Suprapubic skin (tissue), 3 donors: ENCODE measurements at regions not wholly inside any gene's neighbourhood (a gene's known extent, or its start where the extent isn't known, plus 50 kb on each side); places are given as distances from the start of the nearest gene placed in this dataset.
"Not testable (repeated sequence)": the region's sequence is repeated elsewhere in the genome, so short reads cannot be mapped to it uniquely, and the experiment has no call there.

Experiments
- EP300 ChIP-seq: sonication (generic); formaldehyde crosslinking; IDR thresholded peaks from one replicate; pipeline ENCODE4 v1.6.1; 2017; ENCODE audit warnings: antibody characterized with exemption
- TF ChIP-seq, protein P1 (sequence below), 2 donors: fragments of 200-600 bp in 1 of 2; fragments of 450-650 bp in 1 of 2; sonication (generic) in 1 of 2; IDR thresholded peaks; one replicate each; pipeline ENCODE4 v1.5.1; 2016 to 2019; ENCODE audit warnings: antibody characterized with exemption in 2 of 2, mild to moderate bottlenecking in 1 of 2, moderate library complexity in 1 of 2

- TF ChIP-seq, protein P1, sequence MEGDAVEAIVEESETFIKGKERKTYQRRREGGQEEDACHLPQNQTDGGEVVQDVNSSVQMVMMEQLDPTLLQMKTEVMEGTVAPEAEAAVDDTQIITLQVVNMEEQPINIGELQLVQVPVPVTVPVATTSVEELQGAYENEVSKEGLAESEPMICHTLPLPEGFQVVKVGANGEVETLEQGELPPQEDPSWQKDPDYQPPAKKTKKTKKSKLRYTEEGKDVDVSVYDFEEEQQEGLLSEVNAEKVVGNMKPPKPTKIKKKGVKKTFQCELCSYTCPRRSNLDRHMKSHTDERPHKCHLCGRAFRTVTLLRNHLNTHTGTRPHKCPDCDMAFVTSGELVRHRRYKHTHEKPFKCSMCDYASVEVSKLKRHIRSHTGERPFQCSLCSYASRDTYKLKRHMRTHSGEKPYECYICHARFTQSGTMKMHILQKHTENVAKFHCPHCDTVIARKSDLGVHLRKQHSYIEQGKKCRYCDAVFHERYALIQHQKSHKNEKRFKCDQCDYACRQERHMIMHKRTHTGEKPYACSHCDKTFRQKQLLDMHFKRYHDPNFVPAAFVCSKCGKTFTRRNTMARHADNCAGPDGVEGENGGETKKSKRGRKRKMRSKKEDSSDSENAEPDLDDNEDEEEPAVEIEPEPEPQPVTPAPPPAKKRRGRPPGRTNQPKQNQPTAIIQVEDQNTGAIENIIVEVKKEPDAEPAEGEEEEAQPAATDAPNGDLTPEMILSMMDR (IDR thresholded peaks at IDR 0.05), result not testable (repeated sequence)
- TF ChIP-seq EP300, result not testable (repeated sequence)
Observed at GRCh38 chr6:57948481-57948880, 631.1 kb downstream of the PRIM2 start.
